ENCODE measurements at regions not wholly inside any gene's neighbourhood (a gene's known extent, or its start where the extent isn't known, plus 50 kb on each side); places are given as distances from the start of the nearest gene placed in this dataset.

DNA sequence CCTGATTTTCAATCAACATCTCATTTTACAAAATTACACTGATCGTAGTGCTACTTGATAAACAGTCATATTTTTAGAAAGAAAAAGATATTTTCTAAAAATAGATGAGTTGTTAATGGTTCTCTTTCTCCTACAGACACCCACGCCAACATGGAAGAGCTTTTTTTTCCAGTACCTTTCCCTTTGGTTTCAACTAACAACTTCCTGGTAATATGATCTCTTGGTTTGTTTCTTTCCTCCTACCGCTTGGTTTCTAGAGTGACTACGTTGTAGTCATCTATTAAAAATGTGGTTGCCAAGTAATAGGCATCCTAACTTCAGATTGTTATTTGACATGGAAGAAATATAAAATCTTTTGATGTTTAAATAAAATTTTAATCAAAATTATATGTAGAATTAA lies 189.0 kb downstream of the LACC1 start:
- TF ChIP-seq HDGF (IDR thresholded peaks at IDR 0.05; ENCODE audit: borderline replicate concordance) (no peak), SP1 (IDR thresholded peaks at IDR 0.05) (no peak), ARNT (IDR thresholded peaks at IDR 0.05) (no peak), FOXK2 (IDR thresholded peaks at IDR 0.05) (no peak)
